Adrenal gland (tissue), 5 donors: ENCODE measurements at regions not wholly inside any gene's neighbourhood (a gene's known extent, or its start where the extent isn't known, plus 50 kb on each side); places are given as distances from the start of the nearest gene placed in this dataset.

Source experiments
- POLR2A ChIP-seq, 2 donors: fragments of 450-650 bp; IDR thresholded peaks; one replicate each; pipeline ENCODE4 v1.6.1; 2017; ENCODE audit warnings: antibody characterized with exemption in 2 of 2, mild to moderate bottlenecking in 2 of 2, moderate library complexity in 1 of 2
- TF ChIP-seq, protein P1 (sequence below), 6 experiments: fragments of 450-650 bp in 4 of 6; fragments of 200-600 bp in 2 of 6; sonication (generic) in 1 of 6; IDR thresholded peaks; 1 replicate in 5 of 6; 2 replicates in 1 of 6; pipeline versions ENCODE4 v1.5.1 to v1.8.0; 2016 to 2021; ENCODE audit warnings: antibody characterized with exemption in 6 of 6, mild to moderate bottlenecking in 2 of 6, moderate library complexity in 1 of 6
- donor health status: DM: no; HTN: no; CAD: no.

DNA sequence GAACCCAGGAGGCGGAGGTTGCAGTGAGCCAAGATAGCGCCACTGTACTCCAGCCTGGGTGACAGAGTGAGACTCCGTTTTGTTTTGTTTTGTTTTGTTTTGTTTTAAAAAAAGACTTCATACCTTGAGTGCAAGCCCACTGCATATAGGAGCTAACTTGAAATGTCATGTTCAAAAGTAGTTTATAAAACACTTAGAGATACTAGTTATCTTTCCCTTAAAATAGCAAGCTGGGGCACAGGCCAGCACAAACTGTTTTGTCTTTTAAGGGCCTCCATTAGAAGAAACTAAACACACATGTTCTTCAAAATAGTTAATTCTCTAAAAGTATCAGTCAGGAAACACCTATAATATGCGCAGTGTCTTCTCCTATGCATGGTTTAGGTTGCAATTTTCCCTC is 505.1 kb upstream of the TMPRSS15 start:
- TF ChIP-seq, protein P1, sequence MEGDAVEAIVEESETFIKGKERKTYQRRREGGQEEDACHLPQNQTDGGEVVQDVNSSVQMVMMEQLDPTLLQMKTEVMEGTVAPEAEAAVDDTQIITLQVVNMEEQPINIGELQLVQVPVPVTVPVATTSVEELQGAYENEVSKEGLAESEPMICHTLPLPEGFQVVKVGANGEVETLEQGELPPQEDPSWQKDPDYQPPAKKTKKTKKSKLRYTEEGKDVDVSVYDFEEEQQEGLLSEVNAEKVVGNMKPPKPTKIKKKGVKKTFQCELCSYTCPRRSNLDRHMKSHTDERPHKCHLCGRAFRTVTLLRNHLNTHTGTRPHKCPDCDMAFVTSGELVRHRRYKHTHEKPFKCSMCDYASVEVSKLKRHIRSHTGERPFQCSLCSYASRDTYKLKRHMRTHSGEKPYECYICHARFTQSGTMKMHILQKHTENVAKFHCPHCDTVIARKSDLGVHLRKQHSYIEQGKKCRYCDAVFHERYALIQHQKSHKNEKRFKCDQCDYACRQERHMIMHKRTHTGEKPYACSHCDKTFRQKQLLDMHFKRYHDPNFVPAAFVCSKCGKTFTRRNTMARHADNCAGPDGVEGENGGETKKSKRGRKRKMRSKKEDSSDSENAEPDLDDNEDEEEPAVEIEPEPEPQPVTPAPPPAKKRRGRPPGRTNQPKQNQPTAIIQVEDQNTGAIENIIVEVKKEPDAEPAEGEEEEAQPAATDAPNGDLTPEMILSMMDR (IDR thresholded peaks at IDR 0.05): no peak
- TF ChIP-seq POLR2A (IDR thresholded peaks at IDR 0.05): no peak
